Colonic mucosa (tissue), 4 donors: ENCODE measurements at regions not wholly inside any gene's neighbourhood (a gene's known extent, or its start where the extent isn't known, plus 50 kb on each side); places are given as distances from the start of the nearest gene placed in this dataset.

Experiments
- DNase-seq: peaks from one replicate; pipeline ENCODE4 v3.0.0-alpha.2; 2020
- H3K27ac ChIP-seq: fragments of 200-600 bp; one replicate; pipeline ENCODE4 v1.8.0; 2021
- H3K27me3 ChIP-seq: fragments of 200-600 bp; one replicate; pipeline ENCODE4 v1.8.0; 2021
- H3K36me3 ChIP-seq: fragments of 200-600 bp; one replicate; pipeline ENCODE4 v1.8.0; 2021
- H3K4me1 ChIP-seq: fragments of 200-600 bp; one replicate; pipeline ENCODE4 v1.8.0; 2021; ENCODE audit warnings: mild to moderate bottlenecking
- H3K4me3 ChIP-seq: fragments of 200-600 bp; one replicate; pipeline ENCODE4 v1.8.0; 2021
- H3K9ac ChIP-seq, 2 donors: one replicate each; pipeline ENCODE4 v1.7.0; 2013; ENCODE audit warnings: control low read depth in 2 of 2, low read depth in 2 of 2, low read length in 2 of 2
- H3K9me3 ChIP-seq: fragments of 200-600 bp; one replicate; pipeline ENCODE4 v1.8.0; 2021
- intact Hi-C: fragments of 100-400 bp; cut with DNase I; formaldehyde crosslinking; loops from one replicate; pipeline ENCODE4 v1.14.1; 2022
- TF ChIP-seq, protein P1 (sequence below): fragments of 200-600 bp; IDR thresholded peaks from one replicate; pipeline ENCODE4 v1.8.0; 2022; ENCODE audit warnings: antibody characterized with exemption, mild to moderate bottlenecking
- donor health status: healthy.
- donor health status: DM: no; HTN: no; CAD: no.
- donor health status: DM: no; HTN: no; CAD: no.

DNA sequence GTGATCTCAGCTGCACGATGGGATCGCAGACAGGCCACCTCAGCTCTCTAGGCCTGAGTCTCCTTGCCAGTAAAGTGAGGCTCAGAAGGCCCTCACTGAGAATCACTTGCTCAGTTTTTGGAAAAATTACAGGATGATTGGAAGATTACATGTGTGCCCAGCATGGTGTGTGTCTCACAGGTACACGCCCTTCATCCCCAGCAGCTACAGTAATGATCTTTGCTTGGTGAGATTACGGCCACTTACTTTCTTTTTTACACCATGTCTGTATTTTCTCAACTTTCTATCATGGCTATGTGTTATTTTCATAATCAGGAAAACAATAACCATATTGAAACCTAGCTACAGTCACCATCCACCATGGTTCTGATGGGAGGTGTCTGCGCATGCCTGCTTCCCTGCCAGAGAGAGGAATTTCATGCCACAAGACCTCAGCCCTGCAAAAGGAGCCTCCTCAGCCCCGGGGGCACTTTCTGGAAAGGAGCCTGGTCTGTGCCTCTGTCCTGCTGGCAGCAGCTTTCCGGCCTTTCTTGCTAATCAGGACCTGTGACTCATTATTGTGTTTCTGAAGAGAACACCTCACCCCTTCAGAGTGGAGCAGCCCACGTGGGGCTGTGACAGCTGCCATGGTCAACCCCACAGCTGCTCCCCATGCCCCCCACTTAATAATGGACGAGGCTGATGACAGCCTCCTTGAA, 64.2 kb upstream of the OLFM1 start:
- no peaks in the 10 kb centered on the region for H3K4me1 ChIP-seq
- H3K27me3 ChIP-seq, result no peaks in the 10 kb centered on the region
- TF ChIP-seq, protein P1, sequence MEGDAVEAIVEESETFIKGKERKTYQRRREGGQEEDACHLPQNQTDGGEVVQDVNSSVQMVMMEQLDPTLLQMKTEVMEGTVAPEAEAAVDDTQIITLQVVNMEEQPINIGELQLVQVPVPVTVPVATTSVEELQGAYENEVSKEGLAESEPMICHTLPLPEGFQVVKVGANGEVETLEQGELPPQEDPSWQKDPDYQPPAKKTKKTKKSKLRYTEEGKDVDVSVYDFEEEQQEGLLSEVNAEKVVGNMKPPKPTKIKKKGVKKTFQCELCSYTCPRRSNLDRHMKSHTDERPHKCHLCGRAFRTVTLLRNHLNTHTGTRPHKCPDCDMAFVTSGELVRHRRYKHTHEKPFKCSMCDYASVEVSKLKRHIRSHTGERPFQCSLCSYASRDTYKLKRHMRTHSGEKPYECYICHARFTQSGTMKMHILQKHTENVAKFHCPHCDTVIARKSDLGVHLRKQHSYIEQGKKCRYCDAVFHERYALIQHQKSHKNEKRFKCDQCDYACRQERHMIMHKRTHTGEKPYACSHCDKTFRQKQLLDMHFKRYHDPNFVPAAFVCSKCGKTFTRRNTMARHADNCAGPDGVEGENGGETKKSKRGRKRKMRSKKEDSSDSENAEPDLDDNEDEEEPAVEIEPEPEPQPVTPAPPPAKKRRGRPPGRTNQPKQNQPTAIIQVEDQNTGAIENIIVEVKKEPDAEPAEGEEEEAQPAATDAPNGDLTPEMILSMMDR, result no peak
- no peaks in the 10 kb centered on the region for H3K36me3 ChIP-seq
- no peak for DNase-seq
- H3K27ac ChIP-seq, result no peak overlapping the region
- H3K9me3 ChIP-seq, result no peaks in the 10 kb centered on the region
- no peak overlapping the region for H3K4me3 ChIP-seq
- no peak overlapping the region for H3K9ac ChIP-seq
- intact Hi-C loops, result no loop called here

DNA sequence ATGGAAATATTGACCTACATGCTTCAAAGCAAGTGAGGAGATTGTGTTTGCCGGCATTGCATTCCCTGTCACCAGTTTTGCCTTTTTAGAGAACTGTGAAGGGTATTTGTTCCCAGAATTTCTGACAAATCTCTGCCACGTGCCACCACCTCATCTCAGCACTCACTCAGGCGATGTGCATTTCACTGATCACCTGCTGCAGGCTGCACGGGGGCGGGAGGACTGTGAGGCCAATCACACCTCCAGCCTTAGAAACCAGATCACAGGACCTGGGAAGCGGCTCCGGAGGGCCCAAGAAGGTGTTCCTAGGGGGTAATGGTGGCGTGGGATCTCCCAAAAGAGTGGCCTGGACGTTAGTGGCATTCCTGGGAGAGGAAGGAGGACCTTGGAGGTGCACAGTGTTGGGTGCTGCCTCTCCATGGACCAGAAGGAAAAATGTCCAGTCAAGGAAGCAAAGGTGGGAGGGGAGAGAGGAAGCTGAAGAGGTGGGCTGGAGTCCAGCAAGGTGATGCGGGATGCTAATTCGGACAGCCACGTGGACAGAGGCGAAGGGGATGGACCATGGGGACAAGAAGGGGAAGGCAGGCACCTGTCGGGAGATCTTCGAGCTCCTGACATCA, 63.6 kb upstream of the OLFM1 start:
- DNase-seq, result no peak
- H3K4me3 ChIP-seq, result no peak overlapping the region
- H3K27ac ChIP-seq, result no peak overlapping the region
- no peaks in the 10 kb centered on the region for H3K36me3 ChIP-seq
- no peaks in the 10 kb centered on the region for H3K27me3 ChIP-seq
- no peak overlapping the region for H3K9ac ChIP-seq
- intact Hi-C loops, result no loop called here
- TF ChIP-seq, protein P1, result no peak
- H3K9me3 ChIP-seq, result no peaks in the 10 kb centered on the region
- H3K4me1 ChIP-seq, result no peaks in the 10 kb centered on the region

DNA sequence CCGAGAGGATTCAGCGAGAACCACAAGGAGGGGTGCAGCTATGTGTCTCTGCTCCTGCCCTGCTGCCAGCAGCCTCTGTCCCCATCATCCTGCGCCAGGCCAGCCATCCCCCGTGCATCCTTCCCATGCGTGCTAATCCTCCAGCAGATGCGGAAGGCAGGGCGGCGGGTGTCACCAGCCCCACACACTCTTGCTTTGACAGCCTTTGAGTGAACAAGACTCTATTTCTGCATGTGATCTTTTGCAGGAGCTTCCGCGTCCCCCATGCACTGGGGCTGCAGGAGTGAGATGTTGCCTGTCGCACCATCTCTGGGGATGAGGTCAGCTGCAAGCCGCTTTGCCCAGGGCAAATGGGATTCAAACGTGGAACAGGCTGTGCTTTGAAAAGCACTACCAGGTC, 58.0 kb upstream of the OLFM1 start:
- H3K9me3 ChIP-seq, result no peaks in the 10 kb centered on the region
- no peak for DNase-seq
- H3K4me3 ChIP-seq, result no peak overlapping the region
- H3K9ac ChIP-seq, result no peak overlapping the region
- H3K27ac ChIP-seq, result no peak overlapping the region
- H3K4me1 ChIP-seq, result no peaks in the 10 kb centered on the region
- TF ChIP-seq, protein P1, result no peak
- no peaks in the 10 kb centered on the region for H3K27me3 ChIP-seq
- H3K36me3 ChIP-seq, result no peaks in the 10 kb centered on the region
- intact Hi-C loops, result no loop called here

DNA sequence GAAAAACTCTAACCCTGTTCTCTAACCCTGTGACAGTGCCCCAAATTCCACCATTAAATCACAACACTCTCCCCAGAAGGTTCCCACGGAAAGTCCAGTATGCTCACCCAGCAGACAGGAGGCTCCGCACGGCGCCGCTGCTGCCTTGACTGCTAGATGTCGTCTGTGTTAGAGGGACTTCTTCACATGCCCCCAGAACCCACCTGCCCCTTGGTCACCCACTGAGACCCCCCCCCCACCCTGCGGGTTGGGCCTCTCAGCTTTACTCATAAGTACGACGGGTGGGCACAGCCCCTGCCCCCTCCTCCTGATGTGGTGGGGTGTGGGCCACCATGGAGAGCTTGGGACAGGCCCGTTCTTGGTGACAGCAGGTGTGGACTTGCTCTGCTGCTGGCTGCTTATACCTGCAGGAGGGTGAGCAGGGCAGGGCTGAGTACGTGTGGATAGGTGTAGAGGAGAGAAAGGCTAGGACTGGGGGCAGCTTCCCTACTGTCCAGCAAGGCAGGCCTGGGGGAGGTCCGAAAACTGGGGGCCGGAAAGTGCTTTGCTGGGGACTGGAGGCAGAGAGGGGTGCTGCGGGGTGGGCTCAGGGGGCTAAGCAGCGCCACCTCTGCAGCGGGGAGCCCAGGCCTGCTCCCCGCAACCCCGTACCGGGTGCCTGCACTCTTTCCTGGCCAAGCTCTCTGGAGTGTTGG, 57.5 kb upstream of the OLFM1 start:
- Histone ChIP-seq H3K4me1 (no peaks in the 10 kb centered on the region), H3K27me3 (no peaks in the 10 kb centered on the region), H3K9me3 (no peaks in the 10 kb centered on the region), H3K36me3 (no peaks in the 10 kb centered on the region), H3K4me3 (no peak overlapping the region), H3K27ac (no peak overlapping the region), H3K9ac (no peak overlapping the region)
- intact Hi-C loops, result no loop called here
- TF ChIP-seq, protein P1, result no peak
- DNase-seq, result no peak

DNA sequence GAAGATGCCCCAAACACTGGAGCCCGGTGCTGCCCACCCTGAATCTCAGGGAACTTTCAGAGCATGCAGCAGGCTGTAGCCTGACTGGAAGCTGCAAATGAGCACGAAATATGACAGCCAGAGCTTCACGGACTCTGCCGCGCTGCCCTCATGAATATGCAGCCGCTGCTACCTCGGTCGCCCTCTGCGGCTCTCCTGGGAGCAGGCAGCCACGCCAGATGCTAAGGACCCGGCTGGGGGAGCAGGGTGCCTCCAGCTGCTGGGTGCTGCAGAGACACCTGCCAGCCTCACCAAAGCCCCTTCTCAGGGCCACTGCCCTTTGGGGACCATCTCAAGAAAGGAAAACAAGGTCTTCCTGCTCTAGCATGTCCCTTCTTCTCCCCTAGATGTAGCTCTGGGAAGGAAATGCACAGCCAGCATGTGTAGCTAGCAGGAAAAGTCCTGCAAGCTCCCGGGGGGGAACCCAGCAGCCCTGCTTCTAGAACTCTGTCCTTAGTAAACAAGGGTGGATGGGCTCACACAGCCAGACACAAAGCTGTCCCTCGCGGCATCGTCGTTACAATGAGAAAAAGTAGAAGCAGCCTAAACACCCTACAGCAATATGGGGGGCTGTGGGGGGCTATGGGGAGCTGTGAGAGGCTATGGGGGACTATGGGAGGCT, 56.8 kb upstream of the OLFM1 start:
- H3K36me3 ChIP-seq, result no peaks in the 10 kb centered on the region
- H3K27me3 ChIP-seq, result no peaks in the 10 kb centered on the region
- H3K27ac ChIP-seq, result no peak overlapping the region
- H3K9me3 ChIP-seq, result no peaks in the 10 kb centered on the region
- TF ChIP-seq, protein P1, result no peak
- H3K9ac ChIP-seq, result no peak overlapping the region
- no peaks in the 10 kb centered on the region for H3K4me1 ChIP-seq
- no peak for DNase-seq
- no peak overlapping the region for H3K4me3 ChIP-seq
- intact Hi-C loops, result no loop called here
